WERI-Rb-1 (cell line): ENCODE measurements at regions not wholly inside any gene's neighbourhood (a gene's known extent, or its start where the extent isn't known, plus 50 kb on each side); places are given as distances from the start of the nearest gene placed in this dataset.
"Not testable (repeated sequence)": the region's sequence is repeated elsewhere in the genome, so short reads cannot be mapped to it uniquely, and the experiment has no call there.

Source experiments
- DNase-seq: peaks from one replicate; pipeline ENCODE4 v3.0.0-alpha.2; 2020
- H3K27ac ChIP-seq: fragments of 250-450 bp; sonication (Bioruptor Pico); 2 replicates; pipeline ENCODE4 v1.5.1; 2020; ENCODE audit warnings: mild to moderate bottlenecking, moderate library complexity
- H3K27me3 ChIP-seq: fragments of 250-450 bp; sonication (Bioruptor Pico); 2 replicates; pipeline ENCODE4 v1.5.1; 2021; ENCODE audit warnings: mild to moderate bottlenecking, low read depth, moderate library complexity; ENCODE audit not compliant: insufficient read depth, severe bottlenecking
- H3K36me3 ChIP-seq: fragments of 250-450 bp; sonication (Bioruptor Pico); 2 replicates; pipeline ENCODE4 v1.5.1; 2020; ENCODE audit warnings: mild to moderate bottlenecking, moderate library complexity
- H3K4me3 ChIP-seq: 2 replicates; pipeline ENCODE4 v1.5.1; 2011; ENCODE audit warnings: low read depth, mild to moderate bottlenecking, control low read depth, low read length
- H3K9me3 ChIP-seq: fragments of 250-450 bp; sonication (Bioruptor Pico); 2 replicates; pipeline ENCODE4 v1.5.1; 2021; ENCODE audit warnings: mild to moderate bottlenecking, moderate library complexity; ENCODE audit not compliant: severe bottlenecking
- CTCF ChIP-seq: IDR thresholded peaks from 2 replicates; pipeline ENCODE4 v1.5.1; 2011; ENCODE audit warnings: low read depth, mild to moderate bottlenecking, control low read depth, inconsistent platforms, low read length

- H3K36me3 ChIP-seq, result no peaks in the 10 kb centered on the region; the same call in 1 of the 2 replicates
- no peak for TF ChIP-seq CTCF
- no peaks in the 10 kb centered on the region for H3K9me3 ChIP-seq
- no peak overlapping the region for H3K27ac ChIP-seq
- DNase-seq, result no peak
- no peak overlapping the region for H3K4me3 ChIP-seq
- no peaks in the 10 kb centered on the region for H3K27me3 ChIP-seq
These were observed 216.5 kb upstream of the DMRT1 start for GRCh38 chr9:624935-625500.

GRCh38 chr9:625613-626012, 215.9 kb upstream of the DMRT1 start:
- Histone ChIP-seq H3K27me3 (no peaks in the 10 kb centered on the region), H3K9me3 (no peaks in the 10 kb centered on the region), H3K36me3 (no peaks in the 10 kb centered on the region; the same call in 1 of the 2 replicates), H3K27ac (no peak overlapping the region), H3K4me3 (no peak overlapping the region)
- no peak for TF ChIP-seq CTCF
- DNase-seq, result no peak

- H3K27me3 ChIP-seq, H3K4me3 ChIP-seq, DNase-seq, H3K9me3 ChIP-seq, H3K36me3 ChIP-seq, H3K27ac ChIP-seq: not testable (repeated sequence)
These were observed 215.4 kb upstream of the DMRT1 start for GRCh38 chr9:626114-626513.

GRCh38 chr9:626596-626995, 214.9 kb upstream of the DMRT1 start:
- no peaks in the 10 kb centered on the region for H3K9me3 ChIP-seq
- no peaks in the 10 kb centered on the region for H3K27me3 ChIP-seq
- TF ChIP-seq CTCF, result no peak
- H3K36me3 ChIP-seq, result no peaks in the 10 kb centered on the region; the same call in 1 of the 2 replicates
- no peak overlapping the region for H3K27ac ChIP-seq
- DNase-seq, result no peak
- H3K4me3 ChIP-seq, result no peak overlapping the region

GRCh38 chr9:627336-627970, 214.0 kb upstream of the DMRT1 start:
- H3K36me3 ChIP-seq, result no peaks in the 10 kb centered on the region
- no peaks in the 10 kb centered on the region for H3K27me3 ChIP-seq
- H3K4me3 ChIP-seq, result no peak overlapping the region

GRCh38 chr9:629146-629545, 212.4 kb upstream of the DMRT1 start:
- H3K27me3 ChIP-seq, result no peaks in the 10 kb centered on the region
- no peaks in the 10 kb centered on the region for H3K36me3 ChIP-seq
- no peak for TF ChIP-seq CTCF
- no peak for DNase-seq
- H3K27ac ChIP-seq, result no peak overlapping the region
- no peaks in the 10 kb centered on the region for H3K9me3 ChIP-seq
- no peak overlapping the region for H3K4me3 ChIP-seq

More at GRCh38 chr9:627336-627970, 214.0 kb upstream of the DMRT1 start:
- no peak overlapping the region for H3K27ac ChIP-seq
- no peaks in the 10 kb centered on the region for H3K9me3 ChIP-seq
- no peak for TF ChIP-seq CTCF
- DNase-seq, result no peak
